Testis (tissue), 2 donors: ENCODE measurements at regions not wholly inside any gene's neighbourhood (a gene's known extent, or its start where the extent isn't known, plus 50 kb on each side); places are given as distances from the start of the nearest gene placed in this dataset.

Experiments
- POLR2A ChIP-seq: fragments of 450-650 bp; IDR thresholded peaks from one replicate; pipeline ENCODE4 v1.6.1; 2017; ENCODE audit warnings: antibody characterized with exemption, mild to moderate bottlenecking, moderate library complexity
- TF ChIP-seq, protein P1 (sequence below), 3 experiments: fragments of 450-650 bp in 2 of 3; fragments of 200-600 bp in 1 of 3; sonication (generic) in 1 of 3; IDR thresholded peaks; one replicate each; pipeline ENCODE4 v1.5.1; 2016 to 2019; ENCODE audit warnings: antibody characterized with exemption in 3 of 3, mild to moderate bottlenecking in 2 of 3, moderate library complexity in 1 of 3

DNA sequence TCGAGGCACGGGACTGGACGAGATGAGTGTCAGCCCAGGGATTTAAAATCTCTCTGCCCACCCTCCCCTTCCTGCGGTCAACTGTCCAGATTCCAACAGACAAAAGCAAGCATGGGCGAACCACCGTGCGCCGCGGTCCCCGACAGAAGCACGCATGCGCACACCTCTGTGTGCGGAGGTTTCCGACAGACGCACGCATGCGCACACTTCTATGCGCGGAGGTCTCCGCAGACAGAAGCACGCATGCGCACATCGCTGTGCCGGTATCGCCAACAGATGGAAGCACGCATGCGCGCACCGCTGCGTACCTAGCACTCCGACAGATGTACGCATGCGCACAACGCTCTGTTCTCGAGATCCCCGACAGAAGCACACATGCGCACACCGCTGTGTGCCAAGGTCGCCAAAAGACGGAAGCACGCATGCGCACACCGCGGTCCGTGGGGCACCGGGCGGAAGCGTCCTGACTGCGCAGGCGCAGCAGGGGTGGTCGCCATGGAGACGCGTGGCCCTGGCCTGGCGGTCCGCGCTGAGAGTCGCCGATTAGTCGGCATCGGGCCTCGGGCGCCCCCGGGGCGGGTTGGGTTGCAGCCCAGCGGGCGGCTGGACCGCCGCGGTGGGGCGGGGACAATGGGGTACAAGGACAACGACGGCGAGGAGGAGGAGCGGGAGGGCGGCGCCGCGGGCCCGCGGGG is 57.4 kb upstream of the RPH3AL start:
- TF ChIP-seq POLR2A, result no peak
- TF ChIP-seq, protein P1, sequence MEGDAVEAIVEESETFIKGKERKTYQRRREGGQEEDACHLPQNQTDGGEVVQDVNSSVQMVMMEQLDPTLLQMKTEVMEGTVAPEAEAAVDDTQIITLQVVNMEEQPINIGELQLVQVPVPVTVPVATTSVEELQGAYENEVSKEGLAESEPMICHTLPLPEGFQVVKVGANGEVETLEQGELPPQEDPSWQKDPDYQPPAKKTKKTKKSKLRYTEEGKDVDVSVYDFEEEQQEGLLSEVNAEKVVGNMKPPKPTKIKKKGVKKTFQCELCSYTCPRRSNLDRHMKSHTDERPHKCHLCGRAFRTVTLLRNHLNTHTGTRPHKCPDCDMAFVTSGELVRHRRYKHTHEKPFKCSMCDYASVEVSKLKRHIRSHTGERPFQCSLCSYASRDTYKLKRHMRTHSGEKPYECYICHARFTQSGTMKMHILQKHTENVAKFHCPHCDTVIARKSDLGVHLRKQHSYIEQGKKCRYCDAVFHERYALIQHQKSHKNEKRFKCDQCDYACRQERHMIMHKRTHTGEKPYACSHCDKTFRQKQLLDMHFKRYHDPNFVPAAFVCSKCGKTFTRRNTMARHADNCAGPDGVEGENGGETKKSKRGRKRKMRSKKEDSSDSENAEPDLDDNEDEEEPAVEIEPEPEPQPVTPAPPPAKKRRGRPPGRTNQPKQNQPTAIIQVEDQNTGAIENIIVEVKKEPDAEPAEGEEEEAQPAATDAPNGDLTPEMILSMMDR (IDR thresholded peaks at IDR 0.05), result peak in 1 of 3 experiments; percentile 51
